Right kidney (tissue), 1 donor: ENCODE measurements at regions not wholly inside any gene's neighbourhood (a gene's known extent, or its start where the extent isn't known, plus 50 kb on each side); places are given as distances from the start of the nearest gene placed in this dataset.
"Not testable (repeated sequence)": the region's sequence is repeated elsewhere in the genome, so short reads cannot be mapped to it uniquely, and the experiment has no call there.

Experiments
- DNase-seq: peaks from one replicate; pipeline ENCODE4 v3.0.0-alpha.2; 2016

DNA sequence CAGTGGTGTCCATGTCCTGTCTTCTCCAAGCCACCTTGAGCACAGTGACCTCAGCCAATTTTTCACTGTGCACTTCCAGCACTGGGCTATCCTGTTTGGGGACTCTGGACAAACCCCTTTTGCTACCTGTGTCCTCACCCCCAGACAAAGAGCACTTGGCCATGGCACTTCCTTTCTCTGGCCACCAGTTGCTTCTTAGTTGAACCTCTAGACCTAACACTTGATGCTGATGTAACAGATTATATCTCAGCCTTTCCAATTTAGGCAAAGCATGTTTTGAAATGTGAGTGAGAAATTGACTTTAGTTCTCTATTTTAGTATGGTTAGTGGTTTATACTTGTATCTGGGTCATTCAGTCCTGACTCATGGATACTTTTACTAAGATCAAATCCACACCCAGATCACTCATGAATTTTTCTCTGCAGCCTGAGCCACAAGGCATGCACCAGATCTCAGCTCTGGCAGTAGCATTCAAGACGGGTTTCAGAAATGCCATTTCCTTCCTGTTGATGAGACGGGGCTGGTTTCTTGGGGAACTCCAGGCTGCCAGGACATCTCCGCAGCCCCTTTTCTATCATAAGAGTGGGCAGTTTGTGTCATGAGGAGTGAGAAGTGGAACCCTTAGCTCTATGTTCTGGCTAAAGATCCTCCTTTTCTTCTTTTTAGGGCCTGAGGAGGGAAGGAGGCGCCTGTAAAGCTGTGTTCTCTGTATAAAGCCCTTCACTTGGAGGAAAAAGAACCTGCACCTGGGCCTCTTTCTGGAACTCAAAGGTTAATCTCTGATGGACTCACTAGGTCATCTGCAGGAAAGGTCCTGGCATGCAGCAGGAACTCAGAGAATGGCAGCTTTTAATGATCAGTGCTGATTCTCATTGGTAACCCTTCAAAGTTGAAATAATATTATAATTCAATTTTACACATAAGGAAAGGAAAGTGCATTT lies 185.6 kb upstream of the TENM4 start:
- no peak for DNase-seq

GRCh38 chr11:79623375-79623774 lies 182.5 kb upstream of the TENM4 start:
- no peak for DNase-seq

GRCh38 chr11:79617561-79617960 lies 176.7 kb upstream of the TENM4 start:
- DNase-seq = no peak

- no peak for DNase-seq
Measured at GRCh38 chr11:79616392-79616851, 175.6 kb upstream of the TENM4 start.

DNA sequence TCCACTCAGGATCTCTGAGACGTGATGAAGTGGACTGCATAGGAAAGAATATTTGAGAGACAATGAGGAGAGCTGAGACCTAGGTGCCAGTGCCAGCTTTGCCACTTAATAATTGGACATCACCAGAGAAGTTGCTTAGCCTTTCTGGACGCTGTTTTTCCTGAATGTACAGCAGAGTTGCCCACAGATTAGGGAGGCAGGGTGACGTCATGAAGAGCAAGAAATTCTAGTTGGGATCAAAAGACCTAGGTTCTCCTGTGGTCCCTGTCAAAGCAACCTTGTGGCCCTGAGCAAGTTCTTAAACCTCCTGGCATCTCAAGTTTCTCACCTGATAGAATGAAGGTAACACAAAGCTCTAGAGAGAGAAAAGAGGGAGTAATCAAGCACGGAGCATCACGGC lies 174.6 kb upstream of the TENM4 start:
- DNase-seq = no peak

DNA sequence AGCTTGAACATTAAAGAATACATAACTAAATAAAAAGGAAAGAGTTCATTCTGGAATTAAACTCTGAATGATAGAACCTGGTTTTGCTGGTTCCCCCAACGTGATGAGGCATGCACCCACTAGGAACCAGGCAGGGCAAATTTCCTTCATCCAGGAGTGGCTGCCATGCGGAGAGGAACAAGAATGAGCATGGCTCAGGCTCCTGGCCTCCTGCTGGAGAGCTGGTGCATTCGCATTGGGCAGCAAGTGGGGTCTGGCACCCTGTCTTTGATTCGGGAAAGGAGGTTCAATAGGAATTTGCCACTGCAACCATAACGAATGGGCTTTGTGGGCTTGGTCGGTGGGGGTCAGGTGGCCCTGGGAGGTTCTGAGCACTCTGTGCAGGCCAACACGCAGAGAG lies 169.8 kb upstream of the TENM4 start:
- no peak for DNase-seq

DNA sequence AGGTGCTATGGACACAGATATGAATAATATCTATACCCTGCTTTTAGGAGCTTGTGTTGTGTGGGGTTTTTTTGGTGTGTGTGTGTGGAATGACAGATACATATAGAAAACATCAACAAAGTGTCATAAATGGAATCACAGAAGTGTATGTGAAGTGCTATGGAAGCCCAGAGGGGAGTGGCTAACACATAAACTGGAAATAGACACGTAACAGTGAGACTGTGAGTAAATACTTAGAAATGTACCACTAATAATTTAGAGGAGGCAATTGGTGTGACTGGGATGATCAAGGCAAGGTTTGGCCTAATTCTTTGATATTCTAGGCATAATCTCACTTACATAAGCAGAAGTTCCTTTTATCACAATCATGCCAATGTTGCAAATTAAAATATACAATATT lies 169.3 kb upstream of the TENM4 start:
- DNase-seq = no peak

DNA sequence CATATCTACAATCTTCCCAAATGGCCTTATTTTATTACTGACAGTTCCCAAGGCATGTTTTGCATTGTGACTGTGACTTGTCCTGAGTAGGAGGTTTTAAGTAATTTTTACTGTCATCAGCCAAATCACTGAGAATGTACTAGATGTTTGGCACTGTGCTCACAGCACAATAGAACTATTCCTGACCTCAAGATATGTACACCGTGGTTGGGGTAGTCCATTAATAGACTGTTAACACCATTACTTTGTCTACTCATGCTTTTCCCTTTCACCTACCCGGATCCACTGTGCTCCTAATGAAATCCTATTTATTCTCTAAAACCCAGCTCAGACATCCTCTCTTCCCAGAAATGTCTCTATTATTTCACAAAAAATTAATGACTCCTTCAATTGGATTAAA lies 168.7 kb upstream of the TENM4 start:
- no peak for DNase-seq

DNA sequence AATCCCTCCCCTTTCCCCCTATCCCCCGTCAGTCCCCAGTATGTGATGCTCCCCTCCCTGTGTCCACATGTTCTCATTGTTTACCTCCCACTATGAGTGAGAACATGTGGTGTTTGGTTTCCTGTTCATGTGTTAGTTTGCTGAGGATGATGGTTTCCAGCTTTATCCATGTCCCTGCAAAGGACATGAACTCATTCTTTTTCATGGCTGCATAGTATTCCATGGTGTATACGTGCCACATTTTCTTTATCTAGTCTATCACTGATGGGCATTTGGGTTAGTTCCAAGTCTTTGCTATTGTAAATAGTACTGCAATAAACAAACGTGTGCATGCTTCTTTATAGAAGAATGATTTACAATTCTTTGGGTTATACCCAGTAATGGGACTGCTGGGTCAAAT lies 165.6 kb upstream of the TENM4 start:
- not testable (repeated sequence) for DNase-seq

DNA sequence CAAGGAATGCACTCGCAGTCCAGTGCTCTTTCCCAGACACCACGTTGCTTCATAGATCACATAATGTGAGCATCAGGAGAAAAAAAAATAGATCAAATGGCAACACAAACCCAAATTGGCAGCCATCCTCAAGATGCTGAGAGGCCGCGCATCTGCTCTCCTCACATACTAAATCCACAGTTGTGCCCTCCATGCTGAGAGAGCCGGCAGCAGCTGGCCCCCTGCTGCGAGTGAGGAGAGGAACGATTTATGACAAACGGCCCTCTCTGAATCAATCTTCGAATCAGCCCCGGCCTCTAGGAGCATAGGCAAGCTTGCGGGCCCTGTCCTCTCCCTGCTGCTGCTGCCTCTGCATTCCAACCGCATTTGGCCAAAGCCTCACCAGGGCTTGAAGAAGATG lies 159.9 kb upstream of the TENM4 start:
- DNase-seq = no peak

- no peak for DNase-seq
Measured at GRCh38 chr11:79594834-79595233, 154.0 kb upstream of the TENM4 start.

- no peak for DNase-seq
Measured at GRCh38 chr11:79592824-79593223, 152.0 kb upstream of the TENM4 start.

DNA sequence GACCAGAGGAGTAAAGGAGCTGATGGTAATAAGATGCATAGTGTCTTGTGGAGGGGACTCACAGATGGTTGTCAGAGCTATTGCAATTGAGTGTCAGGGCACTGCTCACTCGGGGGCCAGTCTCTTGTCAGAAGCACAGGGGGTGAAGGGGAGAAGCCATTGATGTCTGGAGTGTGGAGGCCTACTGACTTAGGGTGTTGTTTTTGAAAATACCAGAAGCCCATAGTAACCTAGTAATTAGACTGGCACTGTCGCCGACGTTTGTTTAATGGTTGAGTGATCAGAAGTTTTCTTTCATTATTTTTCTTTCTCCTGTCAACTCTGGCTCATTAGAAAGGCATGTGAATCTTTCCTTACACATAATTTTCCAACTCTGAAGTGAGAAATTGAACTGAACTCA lies 151.6 kb upstream of the TENM4 start:
- no peak for DNase-seq

DNA sequence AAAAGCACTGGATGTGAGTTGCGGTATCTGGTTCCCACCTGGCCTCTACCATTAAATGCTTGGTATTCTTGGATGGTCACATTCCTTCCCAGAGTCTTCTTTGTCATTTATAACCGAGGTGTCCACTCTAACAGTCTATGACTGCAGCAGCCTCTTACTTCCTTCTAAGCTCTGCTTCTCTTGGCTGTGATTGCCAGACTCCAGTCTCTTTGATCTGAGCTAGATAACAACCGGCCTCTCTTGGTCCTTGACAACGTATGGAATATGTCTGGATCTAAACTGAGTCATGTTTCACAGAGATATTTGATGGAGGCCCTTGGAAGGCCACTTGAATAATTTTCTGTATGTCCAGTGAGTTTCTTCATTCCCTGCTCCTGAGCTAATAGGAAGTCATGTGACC lies 141.6 kb upstream of the TENM4 start:
- no peak for DNase-seq

- no peak for DNase-seq
Measured at GRCh38 chr11:79579063-79579462, 138.2 kb upstream of the TENM4 start.

DNA sequence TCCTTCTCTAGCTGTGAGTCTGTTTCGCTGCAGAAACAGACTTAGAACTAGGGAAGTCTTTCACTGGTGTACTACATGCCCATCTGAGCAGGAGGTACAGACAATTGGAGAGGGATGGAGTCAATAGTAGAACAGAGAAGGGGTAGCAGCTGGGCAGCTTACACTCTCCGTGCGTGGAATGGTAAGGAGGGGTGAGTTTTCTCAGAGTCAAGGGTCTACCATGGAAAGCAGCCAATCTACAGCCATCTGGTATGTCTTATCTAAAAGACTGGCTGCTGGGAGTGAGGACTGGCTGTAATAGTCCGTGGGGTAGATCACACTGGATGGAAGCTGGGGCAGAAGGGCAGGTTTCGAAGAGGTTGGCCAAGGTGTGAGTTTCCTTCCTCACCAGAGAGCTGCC lies 137.3 kb upstream of the TENM4 start:
- DNase-seq = no peak

DNA sequence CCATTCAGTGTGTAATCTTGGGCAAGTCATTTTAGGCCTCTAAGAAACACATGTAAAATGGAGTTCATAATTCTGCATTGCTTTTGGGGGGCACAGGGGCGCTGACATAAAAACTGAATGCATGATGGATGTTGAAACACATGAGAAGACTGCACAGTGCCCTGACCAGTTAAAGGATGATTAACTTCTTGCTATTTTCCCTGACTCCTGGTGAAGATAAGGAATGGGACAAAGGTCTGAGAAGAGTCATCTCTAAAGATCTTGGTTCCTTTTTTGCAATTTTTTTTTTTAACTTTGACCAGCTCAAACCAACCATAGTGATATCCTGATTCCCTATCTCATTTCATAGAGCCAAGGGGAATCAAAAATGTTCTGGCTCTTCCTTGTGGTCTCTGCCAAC lies 134.9 kb upstream of the TENM4 start:
- DNase-seq = no peak

- DNase-seq = no peak
Measured at GRCh38 chr11:79570104-79570503, 129.3 kb upstream of the TENM4 start.

DNA sequence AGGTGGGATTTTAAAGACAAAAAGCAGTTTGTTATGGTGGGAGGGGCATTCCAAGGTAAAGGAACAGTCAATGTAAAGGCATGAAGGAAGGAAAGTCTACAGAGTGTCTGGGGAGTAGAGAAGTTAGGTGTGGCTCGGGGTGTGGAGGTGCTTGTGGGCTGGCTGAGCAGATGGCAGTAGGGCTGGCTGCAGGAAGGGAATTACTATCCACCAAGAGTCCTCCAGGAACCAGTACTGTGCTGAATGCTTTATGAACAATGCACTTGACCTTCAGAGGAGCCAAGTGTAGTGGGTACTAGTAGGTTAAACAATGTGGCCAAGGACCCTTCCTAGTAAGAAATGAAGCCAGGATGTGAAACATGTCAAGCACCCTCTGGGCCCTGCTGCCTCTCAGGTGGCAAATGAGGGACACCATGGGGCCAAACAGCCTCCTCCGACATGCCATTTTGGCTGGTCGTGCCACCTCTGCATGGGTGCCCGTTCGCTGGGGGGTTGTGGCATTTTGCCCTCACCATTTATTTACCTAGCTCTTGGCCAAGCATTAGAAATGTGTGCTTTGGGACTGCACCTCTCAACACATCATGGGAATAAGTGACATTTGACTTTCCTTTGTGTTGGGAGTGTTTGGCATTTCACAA lies 123.6 kb upstream of the TENM4 start:
- no peak for DNase-seq

- DNase-seq = no peak
Measured at GRCh38 chr11:79561496-79561895, 120.7 kb upstream of the TENM4 start.

DNA sequence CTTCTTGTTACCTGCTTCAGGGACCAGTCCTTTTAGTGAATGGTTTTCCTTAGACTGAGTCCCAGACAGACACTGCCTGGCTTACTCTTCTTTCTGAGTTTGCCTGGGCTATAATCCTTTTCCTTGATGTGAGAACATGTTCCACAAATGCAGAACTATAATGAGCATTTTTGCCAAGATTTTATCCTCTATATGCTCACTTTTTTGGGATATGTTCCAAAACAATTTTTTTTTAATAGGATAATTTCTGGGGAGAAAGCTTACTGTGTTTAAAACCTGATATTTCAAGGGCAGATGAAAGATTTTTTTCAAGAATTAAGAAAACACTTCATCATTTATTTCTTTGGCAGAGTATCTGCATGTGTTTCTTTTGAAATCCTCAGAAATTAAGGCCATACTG lies 110.0 kb upstream of the TENM4 start:
- DNase-seq = no peak

DNA sequence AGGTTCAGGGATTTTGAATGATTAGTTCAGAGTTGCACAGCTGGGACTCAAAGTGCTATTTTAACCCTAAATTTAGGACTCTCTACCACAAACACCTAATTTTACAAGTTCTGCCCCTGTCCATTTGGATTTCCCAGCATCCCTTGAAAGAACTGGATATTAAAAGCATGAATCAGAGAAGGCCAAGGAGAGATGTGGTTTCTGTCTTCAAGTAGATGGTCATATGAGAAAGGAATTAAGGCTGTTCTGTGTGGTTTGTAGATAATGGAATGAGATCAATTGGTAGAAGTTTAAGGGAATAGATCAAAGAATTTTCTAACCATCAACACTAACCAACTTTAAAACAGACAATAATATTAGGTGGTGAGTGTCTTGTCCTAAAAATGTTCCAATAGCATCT lies 106.4 kb upstream of the TENM4 start:
- no peak for DNase-seq

- DNase-seq = no peak
Measured at GRCh38 chr11:79546351-79546750, 105.5 kb upstream of the TENM4 start.

DNA sequence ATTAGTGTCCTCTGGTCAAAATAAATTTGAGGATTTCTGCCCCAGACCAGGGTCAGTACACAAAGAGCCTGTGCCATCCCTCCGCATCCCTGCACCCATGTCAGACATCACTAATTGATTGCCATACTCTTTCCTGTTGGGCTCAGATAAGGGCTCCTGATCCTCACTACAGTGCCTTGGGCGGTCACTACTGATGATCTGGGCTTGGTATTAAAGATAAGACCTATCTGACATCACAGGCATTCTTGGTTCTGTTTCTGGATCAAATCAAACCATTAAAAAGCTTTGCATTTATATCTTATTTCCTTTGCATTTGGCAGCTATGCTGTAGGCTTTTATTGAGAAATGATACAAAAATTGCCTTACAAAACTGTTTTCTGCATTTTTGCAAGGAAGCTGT lies 103.5 kb upstream of the TENM4 start:
- no peak for DNase-seq
